ENCODE measurements at regions not wholly inside any gene's neighbourhood (a gene's known extent, or its start where the extent isn't known, plus 50 kb on each side); places are given as distances from the start of the nearest gene placed in this dataset.
"Not testable (repeated sequence)": the region's sequence is repeated elsewhere in the genome, so short reads cannot be mapped to it uniquely, and the experiment has no call there.

- H3K36me3 ChIP-seq (ENCODE audit: control insufficient read depth, low read depth, low read length): no peaks in the 10 kb centered on the region
- H3K4me3 ChIP-seq (ENCODE audit: low read length): no peak overlapping the region
- no peak overlapping the region for H3K9ac ChIP-seq (ENCODE audit: low read length)
- no peaks in the 10 kb centered on the region for H3K4me1 ChIP-seq (ENCODE audit: control insufficient read depth, low read depth, low read length)
- H3K9me3 ChIP-seq (ENCODE audit: control insufficient read depth, low read depth, low read length): no peaks in the 10 kb centered on the region
- no peaks in the 10 kb centered on the region for H3K27me3 ChIP-seq (ENCODE audit: control insufficient read depth, insufficient read depth, low read length)
- no peak overlapping the region for H3K27ac ChIP-seq (ENCODE audit: low read length)
These were observed 214.8 kb upstream of the MMS22L start for GRCh38 chr6:97497713-97498331.

GRCh38 chr6:97501853-97502252 is 218.8 kb upstream of the MMS22L start:
- Histone ChIP-seq H3K36me3 (ENCODE audit: control insufficient read depth, low read depth, low read length) (no peaks in the 10 kb centered on the region), H3K4me3 (ENCODE audit: low read length) (no peak overlapping the region), H3K27ac (ENCODE audit: low read length) (no peak overlapping the region), H3K9me3 (ENCODE audit: control insufficient read depth, low read depth, low read length) (no peaks in the 10 kb centered on the region), H3K4me1 (ENCODE audit: control insufficient read depth, low read depth, low read length) (no peaks in the 10 kb centered on the region), H3K27me3 (ENCODE audit: control insufficient read depth, insufficient read depth, low read length) (no peaks in the 10 kb centered on the region), H3K9ac (ENCODE audit: low read length) (no peak overlapping the region)

GRCh38 chr6:97508646-97509045 is 225.6 kb upstream of the MMS22L start:
- Histone ChIP-seq H3K4me3 (ENCODE audit: low read length) (no peak overlapping the region), H3K27me3 (ENCODE audit: control insufficient read depth, insufficient read depth, low read length) (no peaks in the 10 kb centered on the region), H3K9me3 (ENCODE audit: control insufficient read depth, low read depth, low read length) (no peaks in the 10 kb centered on the region), H3K36me3 (ENCODE audit: control insufficient read depth, low read depth, low read length) (no peaks in the 10 kb centered on the region), H3K27ac (ENCODE audit: low read length) (no peak overlapping the region), H3K9ac (ENCODE audit: low read length) (no peak overlapping the region), H3K4me1 (ENCODE audit: control insufficient read depth, low read depth, low read length) (no peaks in the 10 kb centered on the region)

GRCh38 chr6:97513260-97513659 is 230.2 kb upstream of the MMS22L start:
- not testable (repeated sequence) for H3K27me3 ChIP-seq (ENCODE audit: control insufficient read depth, insufficient read depth, low read length); H3K4me1 ChIP-seq (ENCODE audit: control insufficient read depth, low read depth, low read length); H3K27ac ChIP-seq (ENCODE audit: low read length); H3K36me3 ChIP-seq (ENCODE audit: control insufficient read depth, low read depth, low read length); H3K4me3 ChIP-seq (ENCODE audit: low read length); H3K9ac ChIP-seq (ENCODE audit: low read length); H3K9me3 ChIP-seq (ENCODE audit: control insufficient read depth, low read depth, low read length)

- Histone ChIP-seq H3K27ac (ENCODE audit: low read length) (no peak overlapping the region), H3K4me1 (ENCODE audit: control insufficient read depth, low read depth, low read length) (peaks cover 23% of the 10 kb centered on the region), H3K4me3 (ENCODE audit: low read length) (no peak overlapping the region), H3K27me3 (ENCODE audit: control insufficient read depth, insufficient read depth, low read length) (no peaks in the 10 kb centered on the region), H3K9ac (ENCODE audit: low read length) (no peak overlapping the region), H3K36me3 (ENCODE audit: control insufficient read depth, low read depth, low read length) (no peaks in the 10 kb centered on the region), H3K9me3 (ENCODE audit: control insufficient read depth, low read depth, low read length) (no peaks in the 10 kb centered on the region)
These were observed 241.8 kb upstream of the MMS22L start for GRCh38 chr6:97524811-97525210.

GRCh38 chr6:97535800-97536199 is 252.8 kb upstream of the MMS22L start:
- Histone ChIP-seq H3K36me3 (ENCODE audit: control insufficient read depth, low read depth, low read length) (no peaks in the 10 kb centered on the region), H3K9ac (ENCODE audit: low read length) (no peak overlapping the region), H3K27me3 (ENCODE audit: control insufficient read depth, insufficient read depth, low read length) (no peaks in the 10 kb centered on the region), H3K9me3 (ENCODE audit: control insufficient read depth, low read depth, low read length) (no peaks in the 10 kb centered on the region), H3K27ac (ENCODE audit: low read length) (no peak overlapping the region), H3K4me3 (ENCODE audit: low read length) (no peak overlapping the region), H3K4me1 (ENCODE audit: control insufficient read depth, low read depth, low read length) (no peaks in the 10 kb centered on the region)

- Histone ChIP-seq H3K9ac (ENCODE audit: low read length) (no peak overlapping the region), H3K36me3 (ENCODE audit: control insufficient read depth, low read depth, low read length) (no peaks in the 10 kb centered on the region), H3K27ac (ENCODE audit: low read length) (no peak overlapping the region), H3K9me3 (ENCODE audit: control insufficient read depth, low read depth, low read length) (no peaks in the 10 kb centered on the region), H3K27me3 (ENCODE audit: control insufficient read depth, insufficient read depth, low read length) (no peaks in the 10 kb centered on the region), H3K4me1 (ENCODE audit: control insufficient read depth, low read depth, low read length) (no peaks in the 10 kb centered on the region), H3K4me3 (ENCODE audit: low read length) (no peak overlapping the region)
These were observed 265.3 kb upstream of the MMS22L start for GRCh38 chr6:97548354-97548753.

- Histone ChIP-seq H3K27me3 (ENCODE audit: control insufficient read depth, insufficient read depth, low read length) (no peaks in the 10 kb centered on the region), H3K9ac (ENCODE audit: low read length) (no peak overlapping the region), H3K4me1 (ENCODE audit: control insufficient read depth, low read depth, low read length) (no peaks in the 10 kb centered on the region), H3K27ac (ENCODE audit: low read length) (no peak overlapping the region), H3K9me3 (ENCODE audit: control insufficient read depth, low read depth, low read length) (no peaks in the 10 kb centered on the region), H3K36me3 (ENCODE audit: control insufficient read depth, low read depth, low read length) (no peaks in the 10 kb centered on the region), H3K4me3 (ENCODE audit: low read length) (no peak overlapping the region)
These were observed 274.3 kb upstream of the MMS22L start for GRCh38 chr6:97557355-97557754.

- H3K27me3 ChIP-seq (ENCODE audit: control insufficient read depth, insufficient read depth, low read length): no peaks in the 10 kb centered on the region
- H3K4me1 ChIP-seq (ENCODE audit: control insufficient read depth, low read depth, low read length): no peaks in the 10 kb centered on the region
- no peaks in the 10 kb centered on the region for H3K36me3 ChIP-seq (ENCODE audit: control insufficient read depth, low read depth, low read length)
- no peak overlapping the region for H3K9ac ChIP-seq (ENCODE audit: low read length)
- H3K4me3 ChIP-seq (ENCODE audit: low read length): no peak overlapping the region
- no peaks in the 10 kb centered on the region for H3K9me3 ChIP-seq (ENCODE audit: control insufficient read depth, low read depth, low read length)
- no peak overlapping the region for H3K27ac ChIP-seq (ENCODE audit: low read length)
These were observed 280.5 kb upstream of the MMS22L start for GRCh38 chr6:97563529-97563928.

GRCh38 chr6:97572943-97573342 is 289.9 kb upstream of the MMS22L start:
- Histone ChIP-seq H3K27ac (ENCODE audit: low read length) (no peak overlapping the region), H3K27me3 (ENCODE audit: control insufficient read depth, insufficient read depth, low read length) (no peaks in the 10 kb centered on the region), H3K36me3 (ENCODE audit: control insufficient read depth, low read depth, low read length) (no peaks in the 10 kb centered on the region), H3K4me1 (ENCODE audit: control insufficient read depth, low read depth, low read length) (no peaks in the 10 kb centered on the region), H3K4me3 (ENCODE audit: low read length) (no peak overlapping the region), H3K9ac (ENCODE audit: low read length) (no peak overlapping the region), H3K9me3 (ENCODE audit: control insufficient read depth, low read depth, low read length) (no peaks in the 10 kb centered on the region)

GRCh38 chr6:97586344-97586743 is 303.3 kb upstream of the MMS22L start:
- H3K9me3 ChIP-seq (ENCODE audit: control insufficient read depth, low read depth, low read length): no peaks in the 10 kb centered on the region
- peaks cover under 1% of the 10 kb centered on the region for H3K4me1 ChIP-seq (ENCODE audit: control insufficient read depth, low read depth, low read length)
- no peak overlapping the region for H3K27ac ChIP-seq (ENCODE audit: low read length)
- H3K9ac ChIP-seq (ENCODE audit: low read length): no peak overlapping the region
- H3K36me3 ChIP-seq (ENCODE audit: control insufficient read depth, low read depth, low read length): no peaks in the 10 kb centered on the region
- H3K4me3 ChIP-seq (ENCODE audit: low read length): no peak overlapping the region
- peaks cover 58% of the 10 kb centered on the region for H3K27me3 ChIP-seq (ENCODE audit: control insufficient read depth, insufficient read depth, low read length)

- Histone ChIP-seq H3K36me3 (ENCODE audit: control insufficient read depth, low read depth, low read length) (no peaks in the 10 kb centered on the region), H3K9ac (ENCODE audit: low read length) (no peak overlapping the region), H3K4me1 (ENCODE audit: control insufficient read depth, low read depth, low read length) (peaks cover 10% of the 10 kb centered on the region), H3K9me3 (ENCODE audit: control insufficient read depth, low read depth, low read length) (no peaks in the 10 kb centered on the region), H3K27me3 (ENCODE audit: control insufficient read depth, insufficient read depth, low read length) (peaks cover 100% of the 10 kb centered on the region), H3K4me3 (ENCODE audit: low read length) (no peak overlapping the region), H3K27ac (ENCODE audit: low read length) (no peak overlapping the region)
These were observed 308.9 kb upstream of the MMS22L start for GRCh38 chr6:97591955-97592354.

Measured in iPS-18a (cell line).